Ishikawa (cell line): ENCODE measurements at regions not wholly inside any gene's neighbourhood (a gene's known extent, or its start where the extent isn't known, plus 50 kb on each side); places are given as distances from the start of the nearest gene placed in this dataset.

Source experiments
- CEBPB ChIP-seq: IDR thresholded peaks from 2 replicates; pipeline ENCODE4 v1.6.1; 2012
- RAD21 ChIP-seq: IDR thresholded peaks from 2 replicates; pipeline ENCODE4 v1.6.1; 2012; ENCODE audit warnings: low read depth
- REST ChIP-seq: IDR thresholded peaks from 2 replicates; pipeline ENCODE4 v1.6.1; 2012; ENCODE audit warnings: low read depth, mild to moderate bottlenecking
- TAF1 ChIP-seq: IDR thresholded peaks from 2 replicates; pipeline ENCODE4 v1.6.1; 2012; ENCODE audit warnings: low read depth, mild to moderate bottlenecking
- TEAD4 ChIP-seq: IDR thresholded peaks from 2 replicates; pipeline ENCODE4 v1.6.1; 2012

- no peak for TF ChIP-seq TAF1
- no peak for TF ChIP-seq CEBPB
- no peak for TF ChIP-seq TEAD4
- no peak for TF ChIP-seq RAD21
- TF ChIP-seq REST, result no peak
Observed at GRCh38 chr12:114275932-114276785, 129.8 kb downstream of the TBX5 start.
